Body of pancreas (tissue), 4 donors: ENCODE measurements at regions not wholly inside any gene's neighbourhood (a gene's known extent, or its start where the extent isn't known, plus 50 kb on each side); places are given as distances from the start of the nearest gene placed in this dataset.

Experiments
- ATAC-seq: fragments of 150-250 bp; one replicate; pipeline ENCODE4 v1.9.1; 2016
- DNase-seq, 4 donors: peaks; one replicate each; pipeline ENCODE4 v3.0.0-alpha.2; 2019
- H3K27ac ChIP-seq, 4 donors: fragments of 200-600 bp; sonication (generic); 1 replicate in 3 of 4; 2 replicates in 1 of 4; pipeline versions ENCODE4 v1.5.1 to v1.6.1; 2016 to 2019; ENCODE audit warnings: mild to moderate bottlenecking in 1 of 4, mixed read lengths in 1 of 4, moderate library complexity in 1 of 4
- H3K27me3 ChIP-seq, 2 donors: fragments of 200-600 bp; sonication (generic); one replicate each; pipeline ENCODE4 v1.6.0; 2016; ENCODE audit warnings: mild to moderate bottlenecking in 1 of 2
- H3K36me3 ChIP-seq, 2 donors: fragments of 200-600 bp; sonication (generic); replicated peaks in 1 of 2; 2 replicates each; pipeline ENCODE4 v1.5.1; 2016; ENCODE audit warnings: low read depth in 2 of 2; ENCODE audit not compliant: insufficient read depth in 1 of 2
- H3K4me1 ChIP-seq: fragments of 200-600 bp; sonication (generic); one replicate; pipeline ENCODE4 v1.6.0; 2016
- H3K4me3 ChIP-seq, 2 donors: fragments of 200-600 bp; sonication (generic); 1 replicate in 1 of 2; 2 replicates in 1 of 2; pipeline ENCODE4 v1.5.1; 2016 to 2019
- H3K9me3 ChIP-seq, 3 donors: fragments of 200-600 bp; sonication (generic); 1 replicate in 2 of 3; 2 replicates in 1 of 3; pipeline ENCODE4 v1.5.1; 2016
- CTCF ChIP-seq, 7 experiments: fragments of 450-650 bp in 4 of 7; fragments of 200-600 bp in 3 of 7; sonication (generic) in 3 of 7; IDR thresholded peaks; one replicate each; pipeline ENCODE4 v1.5.1; 2016 to 2019; ENCODE audit warnings: antibody characterized with exemption in 7 of 7
- POLR2A ChIP-seq, 3 donors: fragments of 450-650 bp; IDR thresholded peaks; one replicate each; pipeline ENCODE4 v1.6.1; 2016; ENCODE audit warnings: antibody characterized with exemption in 3 of 3, mild to moderate bottlenecking in 2 of 3
- WGBS, 2 donors: methylation state at CpG; one replicate each; pipeline ENCODE4 v1.1.5; 2017; 5-methylcytosine and 5-hydroxymethylcytosine counted together
- intact Hi-C: fragments of 100-400 bp; cut with DNase I; formaldehyde crosslinking; loops from one replicate; pipeline ENCODE4 v1.15.1; 2023

- Histone ChIP-seq H3K27me3 (no peaks in the 10 kb centered on the region), H3K4me1 (peaks cover 5% of the 10 kb centered on the region), H3K4me3 (no peak overlapping the region), H3K36me3 (no peaks in the 10 kb centered on the region), H3K27ac (no peak overlapping the region), H3K9me3 (no peaks in the 10 kb centered on the region)
- intact Hi-C loops = no loop called here
- ATAC-seq = no peak
- WGBS, 2 donors = 87 to 93% methylated on average over 6 of the region's 6 CpGs
- DNase-seq = no peak
- TF ChIP-seq POLR2A (IDR thresholded peaks at IDR 0.05) (no peak), CTCF (IDR thresholded peaks at IDR 0.05) (no peak)
Measured at GRCh38 chr12:18970603-18971002, 158.9 kb upstream of the PLEKHA5 start.

GRCh38 chr12:18971932-18972331 is 157.6 kb upstream of the PLEKHA5 start:
- H3K27ac ChIP-seq = no peak overlapping the region
- peaks cover 5% of the 10 kb centered on the region for H3K4me1 ChIP-seq
- DNase-seq (no peak), ATAC-seq (no peak)
- no peaks in the 10 kb centered on the region for H3K9me3 ChIP-seq
- intact Hi-C loops = no loop called here
- TF ChIP-seq CTCF (IDR thresholded peaks at IDR 0.05) = no peak
- TF ChIP-seq POLR2A (IDR thresholded peaks at IDR 0.05) = no peak
- WGBS, 2 donors = 92 to 95% methylated on average over 3 of the region's 3 CpGs
- H3K4me3 ChIP-seq = no peak overlapping the region
- no peaks in the 10 kb centered on the region for H3K36me3 ChIP-seq
- no peaks in the 10 kb centered on the region for H3K27me3 ChIP-seq

- Histone ChIP-seq H3K27ac (no peak overlapping the region), H3K27me3 (no peaks in the 10 kb centered on the region), H3K4me3 (no peak overlapping the region), H3K9me3 (no peaks in the 10 kb centered on the region), H3K36me3 (no peaks in the 10 kb centered on the region), H3K4me1 (no peaks in the 10 kb centered on the region)
- 30 to 44% methylated on average over 3 of the region's 3 CpGs for WGBS, 2 donors
- intact Hi-C loops = no loop called here
- no peak for ATAC-seq
- DNase-seq = no peak
- TF ChIP-seq POLR2A (IDR thresholded peaks at IDR 0.05) (no peak), CTCF (IDR thresholded peaks at IDR 0.05) (no peak)
Measured at GRCh38 chr12:18975933-18976332, 153.6 kb upstream of the PLEKHA5 start.

- DNase-seq = no peak
- no peaks in the 10 kb centered on the region for H3K4me1 ChIP-seq
- no peak overlapping the region for H3K4me3 ChIP-seq
- intact Hi-C loops = no loop called here
- no peak overlapping the region for H3K27ac ChIP-seq
- no peaks in the 10 kb centered on the region for H3K36me3 ChIP-seq
- H3K27me3 ChIP-seq = no peaks in the 10 kb centered on the region
- WGBS, 2 donors = 79 to 82% methylated on average over 5 of the region's 5 CpGs
- H3K9me3 ChIP-seq = no peaks in the 10 kb centered on the region
- TF ChIP-seq POLR2A (IDR thresholded peaks at IDR 0.05) = no peak
- TF ChIP-seq CTCF (IDR thresholded peaks at IDR 0.05) = no peak
- no peak for ATAC-seq
Measured at GRCh38 chr12:18979401-18980126, 150.0 kb upstream of the PLEKHA5 start.

GRCh38 chr12:18981732-18982131 is 147.8 kb upstream of the PLEKHA5 start:
- ATAC-seq (no peak), DNase-seq (no peak)
- Histone ChIP-seq H3K4me3 (no peak overlapping the region), H3K27ac (no peak overlapping the region), H3K4me1 (no peaks in the 10 kb centered on the region), H3K27me3 (no peaks in the 10 kb centered on the region), H3K9me3 (no peaks in the 10 kb centered on the region), H3K36me3 (no peaks in the 10 kb centered on the region)
- intact Hi-C loops = no loop called here
- TF ChIP-seq POLR2A (IDR thresholded peaks at IDR 0.05) (no peak), CTCF (IDR thresholded peaks at IDR 0.05) (no peak)
